GM23248 (cell line): ENCODE measurements at regions not wholly inside any gene's neighbourhood (a gene's known extent, or its start where the extent isn't known, plus 50 kb on each side); places are given as distances from the start of the nearest gene placed in this dataset.
"Not testable (repeated sequence)": the region's sequence is repeated elsewhere in the genome, so short reads cannot be mapped to it uniquely, and the experiment has no call there.

Experiments
- DNase-seq: peaks from one replicate; pipeline ENCODE4 v3.0.0-alpha.2; 2015
- H2AFZ ChIP-seq: fragments of 200-600 bp; sonication (generic); 2 replicates; pipeline ENCODE4 v1.6.1; 2016; ENCODE audit warnings: antibody characterized with exemption
- H3F3A ChIP-seq: fragments of 200-600 bp; sonication (generic); 2 replicates; pipeline ENCODE4 v1.6.1; 2016; ENCODE audit warnings: mild to moderate bottlenecking, antibody characterized with exemption, mixed run types; ENCODE audit not compliant: insufficient read depth
- H3K27ac ChIP-seq: fragments of 200-600 bp; sonication (generic); 2 replicates; pipeline ENCODE4 v1.5.1; 2016; ENCODE audit warnings: mild to moderate bottlenecking
- H3K27me3 ChIP-seq: fragments of 200-600 bp; sonication (generic); replicated peaks from 2 replicates; pipeline ENCODE4 v1.6.1; 2016; ENCODE audit warnings: mild to moderate bottlenecking; ENCODE audit not compliant: insufficient read depth
- H3K36me3 ChIP-seq: fragments of 200-600 bp; sonication (generic); 2 replicates; pipeline ENCODE4 v1.6.1; 2016; ENCODE audit warnings: low read depth, mild to moderate bottlenecking
- H3K4me1 ChIP-seq: fragments of 200-600 bp; sonication (generic); 2 replicates; pipeline ENCODE4 v1.6.1; 2016; ENCODE audit warnings: mild to moderate bottlenecking; ENCODE audit not compliant: insufficient read depth
- H3K4me2 ChIP-seq: fragments of 200-600 bp; sonication (generic); one replicate; pipeline ENCODE4 v1.6.1; 2016; ENCODE audit warnings: mild to moderate bottlenecking; ENCODE audit not compliant: unreplicated experiment
- H3K4me3 ChIP-seq: fragments of 200-600 bp; sonication (generic); 2 replicates; pipeline ENCODE4 v1.5.1; 2016; ENCODE audit warnings: mild to moderate bottlenecking
- H3K79me2 ChIP-seq: fragments of 200-600 bp; sonication (generic); 2 replicates; pipeline ENCODE4 v1.6.1; 2016; ENCODE audit warnings: mild to moderate bottlenecking; ENCODE audit not compliant: insufficient read depth
- H3K9ac ChIP-seq: fragments of 200-600 bp; sonication (generic); 2 replicates; pipeline ENCODE4 v1.6.1; 2016; ENCODE audit warnings: mild to moderate bottlenecking
- H3K9me2 ChIP-seq: fragments of 200-600 bp; sonication (generic); 2 replicates; pipeline ENCODE4 v1.6.1; 2016; ENCODE audit warnings: mixed run types, mild to moderate bottlenecking, moderate library complexity; ENCODE audit not compliant: insufficient read depth
- H3K9me3 ChIP-seq: fragments of 200-600 bp; sonication (generic); one replicate; pipeline ENCODE4 v1.6.1; 2017; ENCODE audit warnings: low read depth
- H4K20me1 ChIP-seq: fragments of 200-600 bp; sonication (generic); 2 replicates; pipeline ENCODE4 v1.6.0; 2016; ENCODE audit not compliant: insufficient read depth
- EZH2 ChIP-seq: fragments of 200-600 bp; sonication (generic); IDR thresholded peaks from 2 replicates; pipeline ENCODE4 v1.6.1; 2018; ENCODE audit warnings: antibody characterized with exemption, mild to moderate bottlenecking; ENCODE audit not compliant: insufficient read depth, poor library complexity, severe bottlenecking
- EZH2phosphoT487 ChIP-seq: fragments of 200-600 bp; sonication (generic); IDR thresholded peaks from 2 replicates; pipeline ENCODE4 v1.6.1; 2018; ENCODE audit warnings: antibody characterized with exemption, moderate library complexity, mild to moderate bottlenecking, low read depth; ENCODE audit not compliant: insufficient read depth
- WGBS, 2 experiments: methylation state at CpG; one replicate each; pipeline ENCODE4 v1.1.6; 2015 to 2017; ENCODE audit warnings: low lambda C conversion rate in 2 of 2, low coverage in 1 of 2; ENCODE audit errors: missing lambda C conversion rate in 2 of 2; 5-methylcytosine and 5-hydroxymethylcytosine counted together
- in situ Hi-C: fragments of 300-500 bp; cut with MboI; formaldehyde crosslinking; loops from 2 replicates; pipeline ENCODE4 v1.15.0; 2020

DNA sequence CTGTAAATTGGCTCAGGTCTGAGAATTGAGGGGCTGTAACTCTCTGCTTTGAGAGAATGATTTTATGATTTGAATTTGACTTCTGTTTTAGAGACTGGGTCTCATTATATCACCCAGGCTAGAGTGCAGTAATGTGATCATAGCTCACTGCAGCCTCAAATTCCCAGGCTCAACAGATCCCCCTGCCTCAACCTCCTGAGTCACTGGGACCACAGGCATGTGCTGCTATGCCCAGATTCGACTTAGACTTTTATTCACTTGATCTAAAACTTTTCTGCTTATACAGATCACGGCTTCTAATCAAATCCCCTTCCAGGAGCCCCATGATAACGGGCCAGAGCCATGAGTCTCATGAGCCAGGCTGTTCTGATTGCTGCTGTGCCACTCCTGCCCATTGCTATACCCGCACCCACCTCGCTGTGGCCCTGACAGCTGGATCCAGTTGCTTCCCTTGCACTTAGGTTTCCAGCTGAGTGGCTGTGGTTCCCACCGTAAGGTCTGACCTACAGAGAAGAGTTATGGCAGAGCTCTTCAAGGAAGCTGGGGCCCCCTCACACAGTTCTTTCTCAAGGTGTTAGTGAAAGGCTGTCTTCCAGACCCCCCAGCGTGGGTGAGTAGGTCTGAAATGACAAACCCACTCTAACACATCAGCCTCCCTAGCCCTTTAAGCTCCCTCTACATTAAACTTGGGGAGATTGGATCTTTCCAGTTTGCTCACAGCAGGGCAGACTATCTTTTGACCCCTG, 251.2 kb upstream of the SGCG start:
- Histone ChIP-seq H3K79me2 (no peaks in the 10 kb centered on the region), H3K27ac (no peak overlapping the region), H3K4me2 (no peak overlapping the region), H3K9me2 (no peaks in the 10 kb centered on the region), H3K9ac (no peak overlapping the region), H4K20me1 (no peaks in the 10 kb centered on the region), H3K4me1 (no peaks in the 10 kb centered on the region), H2AFZ (no peak overlapping the region), H3K9me3 (no peaks in the 10 kb centered on the region), H3F3A (no peaks in the 10 kb centered on the region), H3K4me3 (no peak overlapping the region), H3K36me3 (no peaks in the 10 kb centered on the region), H3K27me3 (no peaks in the 10 kb centered on the region)
- TF ChIP-seq EZH2 (no peak), EZH2phosphoT487 (no peak)
- WGBS, 2 experiments: 61 to 65% methylated on average over 7 of the region's 7 CpGs
- no peak for DNase-seq
- in situ Hi-C loops: no loop called here

- 60 to 83% methylated on average over 1 of the region's 1 CpG for whole genome bisulfite sequencing, 2 experiments
- H3K79me2 ChIP-seq: no peaks in the 10 kb centered on the region
- in situ Hi-C loops: no loop called here
- no peak overlapping the region for H2AFZ ChIP-seq
- no peaks in the 10 kb centered on the region for H3K27me3 ChIP-seq
- no peak overlapping the region for H3K4me3 ChIP-seq
- no peak for DNase-seq
- H3K9me3 ChIP-seq: no peaks in the 10 kb centered on the region
- H3K4me1 ChIP-seq: no peaks in the 10 kb centered on the region
- no peaks in the 10 kb centered on the region for H3F3A ChIP-seq
- H4K20me1 ChIP-seq: no peaks in the 10 kb centered on the region
- no peaks in the 10 kb centered on the region for H3K9me2 ChIP-seq
- H3K36me3 ChIP-seq: no peaks in the 10 kb centered on the region
- TF ChIP-seq EZH2 (no peak), EZH2phosphoT487 (no peak)
- no peak overlapping the region for H3K4me2 ChIP-seq
- no peak overlapping the region for H3K27ac ChIP-seq
- no peak overlapping the region for H3K9ac ChIP-seq
These were observed 249.2 kb upstream of the SGCG start for GRCh38 chr13:22931576-22931975.

- H3K9me2 ChIP-seq, H3K9me3 ChIP-seq, H3K9ac ChIP-seq, H3K4me3 ChIP-seq, H3K79me2 ChIP-seq, H3K27ac ChIP-seq, H3F3A ChIP-seq, H3K27me3 ChIP-seq, DNase-seq, H2AFZ ChIP-seq, in situ Hi-C loops, H4K20me1 ChIP-seq, H3K4me2 ChIP-seq, H3K36me3 ChIP-seq, H3K4me1 ChIP-seq: not testable (repeated sequence)
- WGBS, 2 experiments: 63 to 66% methylated on average over 16 to 20 of the region's 20 CpGs
These were observed 248.0 kb upstream of the SGCG start for GRCh38 chr13:22932632-22933412.

DNA sequence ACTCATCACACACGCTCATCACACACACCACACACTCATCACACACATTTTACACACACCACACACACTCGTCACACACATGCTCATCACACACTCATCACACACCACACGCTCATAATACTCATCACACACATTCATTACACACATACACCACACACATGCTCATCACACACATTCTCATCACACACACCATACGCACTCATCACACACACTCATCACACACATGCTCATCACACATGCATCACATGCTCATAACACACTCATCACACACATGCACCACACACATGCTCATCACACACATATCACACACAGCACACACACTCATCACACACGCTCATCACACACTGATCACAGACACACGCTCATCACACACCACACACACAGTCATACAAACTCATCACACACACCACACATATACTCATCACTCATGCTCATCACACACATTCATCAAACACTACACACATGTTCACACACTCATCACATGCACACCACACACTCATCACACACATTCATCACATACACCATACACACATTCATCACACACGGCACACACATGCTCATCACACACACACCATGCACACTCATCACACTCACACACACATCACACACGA, 247.1 kb upstream of the SGCG start:
- 73 to 86% methylated on average over 6 to 8 of the region's 8 CpGs for WGBS, 2 experiments
- no peak for DNase-seq
- Histone ChIP-seq H3K4me1 (no peaks in the 10 kb centered on the region), H4K20me1 (no peaks in the 10 kb centered on the region), H2AFZ (no peak overlapping the region), H3K9me2 (no peaks in the 10 kb centered on the region), H3K79me2 (no peaks in the 10 kb centered on the region), H3K27me3 (no peaks in the 10 kb centered on the region), H3K9ac (no peak overlapping the region), H3K4me2 (no peak overlapping the region), H3K9me3 (no peaks in the 10 kb centered on the region), H3K36me3 (no peaks in the 10 kb centered on the region), H3K27ac (no peak overlapping the region), H3F3A (no peaks in the 10 kb centered on the region), H3K4me3 (no peak overlapping the region)
- TF ChIP-seq EZH2phosphoT487: no peak
- no peak for TF ChIP-seq EZH2
- in situ Hi-C loops: no loop called here
